PFSK-1 (cell line): ENCODE measurements at regions not wholly inside any gene's neighbourhood (a gene's known extent, or its start where the extent isn't known, plus 50 kb on each side); places are given as distances from the start of the nearest gene placed in this dataset.

Experiments used
- POLR2AphosphoS5 ChIP-seq: IDR thresholded peaks from 2 replicates; pipeline ENCODE4 v1.6.1; 2012; ENCODE audit warnings: low read depth, mild to moderate bottlenecking, control low read depth, low read length, moderate library complexity
- REST ChIP-seq, 2 experiments: IDR thresholded peaks; 2 replicates each; pipeline versions ENCODE4 v1.6.1 to v1.8.0; 2011 to 2012; ENCODE audit warnings: low read depth in 2 of 2, low read length in 2 of 2, control low read depth in 1 of 2, inconsistent platforms in 1 of 2, mild to moderate bottlenecking in 1 of 2, moderate library complexity in 1 of 2; ENCODE audit not compliant: insufficient read depth in 1 of 2
- SIN3A ChIP-seq: IDR thresholded peaks from 2 replicates; pipeline ENCODE4 v1.6.1; 2012; ENCODE audit warnings: mild to moderate bottlenecking, low read length, moderate library complexity, borderline replicate concordance; ENCODE audit not compliant: insufficient read depth
- TAF1 ChIP-seq: IDR thresholded peaks from 2 replicates; pipeline ENCODE4 v1.6.1; 2012; ENCODE audit warnings: low read length, control low read depth, borderline replicate concordance; ENCODE audit not compliant: insufficient read depth

- TF ChIP-seq SIN3A (no peak), POLR2AphosphoS5 (no peak), TAF1 (no peak), REST (IDR thresholded peaks at IDR 0.05; ENCODE audit: insufficient read depth in 1 of 2, low read depth in 2 of 2, low read length in 2 of 2) (no peak)
Measured at GRCh38 chr9:107720501-107720900, 230.9 kb upstream of the KLF4 start.
